GM12873 (cell line): ENCODE measurements at regions not wholly inside any gene's neighbourhood (a gene's known extent, or its start where the extent isn't known, plus 50 kb on each side); places are given as distances from the start of the nearest gene placed in this dataset.

ENCODE experiments used
- TF ChIP-seq, protein P1 (sequence below): IDR thresholded peaks from 2 replicates; pipeline ENCODE4 v1.5.1; 2012; ENCODE audit warnings: low read depth, mild to moderate bottlenecking, moderate library complexity, low read length, control low read depth; ENCODE audit not compliant: insufficient read depth; ENCODE audit errors: missing control alignments

GRCh38 chr12:29908157-29908556 is 124.4 kb upstream of the TMTC1 start:
- TF ChIP-seq, protein P1, sequence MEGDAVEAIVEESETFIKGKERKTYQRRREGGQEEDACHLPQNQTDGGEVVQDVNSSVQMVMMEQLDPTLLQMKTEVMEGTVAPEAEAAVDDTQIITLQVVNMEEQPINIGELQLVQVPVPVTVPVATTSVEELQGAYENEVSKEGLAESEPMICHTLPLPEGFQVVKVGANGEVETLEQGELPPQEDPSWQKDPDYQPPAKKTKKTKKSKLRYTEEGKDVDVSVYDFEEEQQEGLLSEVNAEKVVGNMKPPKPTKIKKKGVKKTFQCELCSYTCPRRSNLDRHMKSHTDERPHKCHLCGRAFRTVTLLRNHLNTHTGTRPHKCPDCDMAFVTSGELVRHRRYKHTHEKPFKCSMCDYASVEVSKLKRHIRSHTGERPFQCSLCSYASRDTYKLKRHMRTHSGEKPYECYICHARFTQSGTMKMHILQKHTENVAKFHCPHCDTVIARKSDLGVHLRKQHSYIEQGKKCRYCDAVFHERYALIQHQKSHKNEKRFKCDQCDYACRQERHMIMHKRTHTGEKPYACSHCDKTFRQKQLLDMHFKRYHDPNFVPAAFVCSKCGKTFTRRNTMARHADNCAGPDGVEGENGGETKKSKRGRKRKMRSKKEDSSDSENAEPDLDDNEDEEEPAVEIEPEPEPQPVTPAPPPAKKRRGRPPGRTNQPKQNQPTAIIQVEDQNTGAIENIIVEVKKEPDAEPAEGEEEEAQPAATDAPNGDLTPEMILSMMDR: no peak

GRCh38 chr12:29907461-29907860 is 123.7 kb upstream of the TMTC1 start:
- TF ChIP-seq, protein P1: no peak

DNA sequence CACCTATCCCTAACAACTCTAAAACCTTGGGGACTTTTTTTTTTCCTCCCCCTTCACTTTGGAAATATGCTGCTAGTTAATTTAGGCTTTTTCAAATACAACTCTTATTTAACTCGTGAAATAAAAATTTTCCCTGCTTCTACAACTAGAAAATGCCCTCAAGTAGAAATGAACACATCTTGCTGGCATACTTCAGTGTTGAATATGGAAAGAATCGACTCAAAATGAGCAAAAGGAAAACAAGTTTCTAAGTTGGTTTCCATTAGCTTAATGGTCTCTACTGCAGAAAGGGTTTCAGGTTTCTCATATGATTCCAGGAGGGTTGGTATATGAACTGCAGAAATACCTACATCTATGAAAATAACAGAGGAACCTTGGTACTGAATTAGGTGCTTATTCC is 118.3 kb upstream of the TMTC1 start:
- TF ChIP-seq, protein P1: no peak

DNA sequence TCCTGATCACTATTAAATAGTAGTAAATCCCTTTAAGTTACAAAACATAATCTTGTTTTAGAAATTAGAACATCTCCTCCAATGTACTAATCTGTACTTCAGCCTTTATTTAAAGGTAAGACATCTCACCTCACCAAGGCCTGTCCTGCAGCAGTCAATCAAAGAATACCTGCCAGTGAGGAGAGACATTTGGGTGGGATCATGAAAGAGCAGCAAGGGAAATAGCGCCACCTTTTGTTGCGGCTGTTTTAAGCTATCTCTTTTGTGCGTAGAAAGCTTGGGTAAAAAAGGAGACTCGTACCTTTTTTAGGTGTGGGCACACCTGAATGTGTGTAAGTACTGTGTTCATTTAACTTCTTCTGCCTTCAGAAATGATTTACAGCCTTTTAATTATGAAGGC is 117.8 kb upstream of the TMTC1 start:
- TF ChIP-seq, protein P1: peak; percentile 2

GRCh38 chr12:29899212-29899931 is 115.6 kb upstream of the TMTC1 start:
- TF ChIP-seq, protein P1: no peak

- TF ChIP-seq, protein P1: no peak
These were observed 112.2 kb upstream of the TMTC1 start for GRCh38 chr12:29895966-29896365.

GRCh38 chr12:29893002-29893401 is 109.3 kb upstream of the TMTC1 start:
- TF ChIP-seq, protein P1: no peak
